Caki2 (cell line): ENCODE measurements at regions not wholly inside any gene's neighbourhood (a gene's known extent, or its start where the extent isn't known, plus 50 kb on each side); places are given as distances from the start of the nearest gene placed in this dataset.
"Not testable (repeated sequence)": the region's sequence is repeated elsewhere in the genome, so short reads cannot be mapped to it uniquely, and the experiment has no call there.

ENCODE experiments used
- DNase-seq: peaks from one replicate; pipeline ENCODE4 v3.0.0-alpha.2; 2015; ENCODE audit warnings: low read depth
- in situ Hi-C: cut with HindIII; loops from 2 replicates; pipeline ENCODE4 v1.10.0; 2016; ENCODE audit warnings: low sequenced_read_pairs, low pct_unique_long_range_greater_than_20kb, mixed read lengths

GRCh38 chr6:95758236-95759069, 181.1 kb downstream of the MANEA start:
- in situ Hi-C loops, DNase-seq: not testable (repeated sequence)

GRCh38 chr6:95767897-95768463, 190.6 kb downstream of the MANEA start:
- in situ Hi-C loops = no loop called here
- DNase-seq = no peak

GRCh38 chr6:95768539-95768938, 191.2 kb downstream of the MANEA start:
- no peak for DNase-seq
- in situ Hi-C loops = no loop called here

GRCh38 chr6:95777338-95777737, 200.0 kb downstream of the MANEA start:
- no peak for DNase-seq

GRCh38 chr6:95780037-95780436, 202.7 kb downstream of the MANEA start:
- no peak for DNase-seq
- in situ Hi-C loops = no loop called here

More at GRCh38 chr6:95777338-95777737, 200.0 kb downstream of the MANEA start:
- in situ Hi-C loops = no loop called here

GRCh38 chr6:95784019-95784418, 206.7 kb downstream of the MANEA start:
- DNase-seq = no peak
- in situ Hi-C loops = no loop called here

- no peak for DNase-seq
- in situ Hi-C loops = no loop called here
Measured at GRCh38 chr6:95784869-95785268, 207.5 kb downstream of the MANEA start.

- DNase-seq = no peak
- in situ Hi-C loops = no loop called here
Measured at GRCh38 chr6:95785785-95786184, 208.4 kb downstream of the MANEA start.

GRCh38 chr6:95786802-95787201, 209.5 kb downstream of the MANEA start:
- DNase-seq = no peak
- in situ Hi-C loops = no loop called here

- DNase-seq = no peak
- in situ Hi-C loops = no loop called here
Measured at GRCh38 chr6:95790787-95791186, 213.5 kb downstream of the MANEA start.

- in situ Hi-C loops = no loop called here
Measured at GRCh38 chr6:95794749-95795148, 217.4 kb downstream of the MANEA start.

GRCh38 chr6:95795927-95796326, 218.6 kb downstream of the MANEA start:
- in situ Hi-C loops = no loop called here
- no peak for DNase-seq

More at GRCh38 chr6:95794749-95795148, 217.4 kb downstream of the MANEA start:
- DNase-seq = no peak

GRCh38 chr6:95797054-95797453, 218.7 kb upstream of the FUT9 start:
- in situ Hi-C loops = no loop called here

GRCh38 chr6:95802978-95803377, 212.8 kb upstream of the FUT9 start:
- DNase-seq = no peak
- in situ Hi-C loops = no loop called here

More at GRCh38 chr6:95797054-95797453, 218.7 kb upstream of the FUT9 start:
- DNase-seq = no peak

GRCh38 chr6:95803889-95804288, 211.9 kb upstream of the FUT9 start:
- DNase-seq = no peak
- in situ Hi-C loops = no loop called here

GRCh38 chr6:95804847-95805541, 210.8 kb upstream of the FUT9 start:
- in situ Hi-C loops = no loop called here
- DNase-seq = no peak

GRCh38 chr6:95805699-95806098, 210.1 kb upstream of the FUT9 start:
- no peak for DNase-seq
- in situ Hi-C loops = no loop called here

GRCh38 chr6:95815389-95816056, 200.3 kb upstream of the FUT9 start:
- in situ Hi-C loops = no loop called here
- no peak for DNase-seq

GRCh38 chr6:95819461-95819860, 196.3 kb upstream of the FUT9 start:
- no peak for DNase-seq

More at GRCh38 chr6:95819461-95819860, 196.3 kb upstream of the FUT9 start:
- in situ Hi-C loops = no loop called here
